ENCODE measurements at regions not wholly inside any gene's neighbourhood (a gene's known extent, or its start where the extent isn't known, plus 50 kb on each side); places are given as distances from the start of the nearest gene placed in this dataset.

- TF ChIP-seq MAX (IDR thresholded peaks at IDR 0.05; ENCODE audit: insufficient read depth, insufficient read length) (no peak), POLR2AphosphoS5 (IDR thresholded peaks at IDR 0.05; ENCODE audit: insufficient read depth, low read depth, low read length) (no peak)
- BruUV-seq (replicated peaks): no TSS peak
Observed at GRCh38 chr11:42727879-42728278, 583.9 kb upstream of the API5 start.

GRCh38 chr11:42762348-42762747 lies 549.4 kb upstream of the API5 start:
- Histone ChIP-seq H3K27me3 (ENCODE audit: control insufficient read depth in 2 of 2, insufficient read depth in 2 of 2, low read length in 2 of 2) (no peaks in the 10 kb centered on the region), H2AFZ (ENCODE audit: low read depth, low read length) (no peak overlapping the region), H3K36me3 (ENCODE audit: control insufficient read depth in 2 of 2, extremely low read depth in 1 of 2, insufficient read depth in 2 of 2, low read length in 2 of 2) (no peaks in the 10 kb centered on the region), H3K4me1 (ENCODE audit: control insufficient read depth, extremely low read depth, insufficient read depth, low read length) (no peaks in the 10 kb centered on the region), H3K9ac (replicated peaks; ENCODE audit: extremely low read depth, insufficient read depth, low read length) (no peak overlapping the region), H3K9me1 (replicated peaks; ENCODE audit: control insufficient read depth, extremely low read depth, insufficient read depth, low read length) (no peaks in the 10 kb centered on the region), H4K20me1 (replicated peaks; ENCODE audit: control insufficient read depth, extremely low read depth, insufficient read depth, low read length) (no peaks in the 10 kb centered on the region), H3K4me3 (replicated peaks in 1 of 3; ENCODE audit: insufficient read depth in 1 of 3, low read depth in 1 of 3, low read length in 3 of 3) (no peak overlapping the region), H3K4me2 (ENCODE audit: insufficient read depth, low read length) (no peak overlapping the region), H3K79me2 (ENCODE audit: control insufficient read depth, insufficient read depth, low read length) (no peaks in the 10 kb centered on the region), H3K9me3 (replicated peaks; ENCODE audit: control insufficient read depth, insufficient read depth, low read length) (peaks cover 3% of the 10 kb centered on the region), H3K27ac (ENCODE audit: insufficient read depth, low read depth, low read length) (no peak overlapping the region)
- POLR2A ChIA-PET: no interaction called here
- CTCF ChIA-PET: no interaction called here
- dilution Hi-C loops (cut with MboI; ENCODE audit: extremely low pct_ligation_motif_present, low sequenced_read_pairs) (no loop called here), intact Hi-C loops (cut with micrococcal nuclease) (no loop called here)
- BruUV-seq (replicated peaks): no TSS peak
- FAIRE-seq (no peak), DNase-seq (ENCODE audit: low read depth, low spot score) (no peak)
- TF ChIP-seq EZH2 (IDR thresholded peaks at IDR 0.05; ENCODE audit: borderline replicate concordance, low read depth, low read length, severe bottlenecking): no peak
- no peak for TF ChIP-seq JUN (IDR thresholded peaks at IDR 0.05; ENCODE audit: borderline replicate concordance, insufficient read depth, insufficient read length, low read depth)
- TF ChIP-seq GATA2 (IDR thresholded peaks at IDR 0.05; ENCODE audit: insufficient read depth, insufficient read length, low read depth, low read length): no peak
- TF ChIP-seq CTCF (IDR thresholded peaks at IDR 0.05; ENCODE audit: extremely low read depth in 1 of 2, insufficient read depth in 1 of 2, low read depth in 1 of 2, low read length in 2 of 2): no peak
- TF ChIP-seq MYC (IDR thresholded peaks at IDR 0.05; ENCODE audit: low read depth, low read length): no peak
- TF ChIP-seq POLR2AphosphoS5 (IDR thresholded peaks at IDR 0.05; ENCODE audit: insufficient read depth, low read depth, low read length): no peak
- TF ChIP-seq FOS (IDR thresholded peaks at IDR 0.05; ENCODE audit: borderline replicate concordance, insufficient read depth, low read length): no peak
- no peak for TF ChIP-seq POLR2A (IDR thresholded peaks at IDR 0.05; ENCODE audit: low read depth, low read length)
- no peak for TF ChIP-seq MAX (IDR thresholded peaks at IDR 0.05; ENCODE audit: insufficient read depth, insufficient read length)

More at GRCh38 chr11:42727879-42728278, 583.9 kb upstream of the API5 start:
- Histone ChIP-seq H3K4me2 (ENCODE audit: insufficient read depth, low read length) (no peak overlapping the region), H3K27me3 (ENCODE audit: control insufficient read depth in 2 of 2, insufficient read depth in 2 of 2, low read length in 2 of 2) (no peaks in the 10 kb centered on the region), H3K9me1 (replicated peaks; ENCODE audit: control insufficient read depth, extremely low read depth, insufficient read depth, low read length) (no peaks in the 10 kb centered on the region), H3K4me1 (ENCODE audit: control insufficient read depth, extremely low read depth, insufficient read depth, low read length) (no peaks in the 10 kb centered on the region), H3K79me2 (ENCODE audit: control insufficient read depth, insufficient read depth, low read length) (no peaks in the 10 kb centered on the region), H3K9me3 (replicated peaks; ENCODE audit: control insufficient read depth, insufficient read depth, low read length) (no peaks in the 10 kb centered on the region), H4K20me1 (replicated peaks; ENCODE audit: control insufficient read depth, extremely low read depth, insufficient read depth, low read length) (no peaks in the 10 kb centered on the region), H3K27ac (ENCODE audit: insufficient read depth, low read depth, low read length) (no peak overlapping the region), H3K36me3 (ENCODE audit: control insufficient read depth in 2 of 2, extremely low read depth in 1 of 2, insufficient read depth in 2 of 2, low read length in 2 of 2) (no peaks in the 10 kb centered on the region), H2AFZ (ENCODE audit: low read depth, low read length) (no peak overlapping the region), H3K9ac (replicated peaks; ENCODE audit: extremely low read depth, insufficient read depth, low read length) (no peak overlapping the region), H3K4me3 (replicated peaks in 1 of 3; ENCODE audit: insufficient read depth in 1 of 3, low read depth in 1 of 3, low read length in 3 of 3) (no peak overlapping the region)
- CTCF ChIA-PET: no interaction called here
- dilution Hi-C loops (cut with MboI; ENCODE audit: extremely low pct_ligation_motif_present, low sequenced_read_pairs): no loop called here
- DNase-seq (ENCODE audit: low read depth, low spot score): no peak
- no peak for FAIRE-seq
- intact Hi-C loops (cut with micrococcal nuclease): no loop called here
- POLR2A ChIA-PET: no interaction called here

Data from endothelial cell of umbilical vein (primary cell).